OCI-LY1 (cell line): ENCODE measurements at regions not wholly inside any gene's neighbourhood (a gene's known extent, or its start where the extent isn't known, plus 50 kb on each side); places are given as distances from the start of the nearest gene placed in this dataset.
"Not testable (repeated sequence)": the region's sequence is repeated elsewhere in the genome, so short reads cannot be mapped to it uniquely, and the experiment has no call there.

Source experiments
- CTCF ChIP-seq: fragments of 200-600 bp; sonication (generic), shearing (Covaris generic); IDR thresholded peaks from 2 replicates; pipeline ENCODE4 v1.5.1; 2017; ENCODE audit warnings: mild to moderate bottlenecking, antibody characterized with exemption, low read length, moderate library complexity, mixed read lengths
- EZH2 ChIP-seq: fragments of 200-600 bp; sonication (generic), shearing (Covaris generic); IDR thresholded peaks from 2 replicates; pipeline ENCODE4 v1.8.0; 2017; ENCODE audit warnings: borderline replicate concordance, mixed run types, mild to moderate bottlenecking, antibody characterized with exemption, low read length, moderate library complexity, mixed read lengths

- TF ChIP-seq CTCF, EZH2: not testable (repeated sequence)
Measured at GRCh38 chr21:6456011-6456661, 4065.2 kb upstream of the TPTE start.
